IMR-90 (cell line): ENCODE measurements at regions not wholly inside any gene's neighbourhood (a gene's known extent, or its start where the extent isn't known, plus 50 kb on each side); places are given as distances from the start of the nearest gene placed in this dataset.

ENCODE experiments used
- ATAC-seq: fragments of 200-7000 bp; cut with Tn5 transposase; 2 replicates; pipeline ENCODE4 v1.9.1; 2020; ENCODE audit warnings: low read depth, mild to moderate bottlenecking, moderate library complexity
- BruUV-seq: library from RNA; stranded (reverse); fragments of 400-500 nt; replicated peaks from 2 replicates; lab custom pipeline; 2021; lab: Mats Ljungman, UMichigan
- CTCF ChIA-PET: fragments of 300-600 bp; formaldehyde crosslinking; extraction: SDS; loops from one replicate; lab custom pipeline; 2021; ENCODE audit warnings: antibody characterized with exemption; lab: Yijun Ruan, JAX
- POLR2A ChIA-PET: fragments of 300-600 bp; sonication (Branson Sonifier 250); formaldehyde crosslinking; loops from one replicate; lab custom pipeline; 2022; ENCODE audit warnings: antibody characterized with exemption; ENCODE audit not compliant: unreplicated experiment; lab: Charles Lee
- DNase-seq: peaks from one replicate; pipeline ENCODE4 v3.0.0; 2013
- H2AFZ ChIP-seq: replicated peaks from 2 replicates; pipeline ENCODE3; 2013; ENCODE audit warnings: low read length, mild to moderate bottlenecking; ENCODE audit not compliant: poor library complexity
- H2AK5ac ChIP-seq: 2 replicates; pipeline ENCODE4 v1.6.1; 2013; ENCODE audit warnings: low read depth, low read length, inconsistent platforms
- H2AK9ac ChIP-seq: replicated peaks from 2 replicates; pipeline ENCODE3; 2013; ENCODE audit warnings: mild to moderate bottlenecking, low read depth, low read length, moderate library complexity; ENCODE audit not compliant: poor library complexity
- H2BK120ac ChIP-seq: 2 replicates; pipeline ENCODE4 v1.6.1; 2013; ENCODE audit warnings: low read depth, low read length, inconsistent platforms
- H2BK15ac ChIP-seq: 3 replicates; pipeline ENCODE4 v1.6.1; 2013; ENCODE audit warnings: low read depth, low read length, inconsistent platforms
- H2BK20ac ChIP-seq: 2 replicates; pipeline ENCODE4 v1.6.1; 2013; ENCODE audit warnings: low read depth, mild to moderate bottlenecking, inconsistent platforms, low read length, moderate library complexity
- H2BK5ac ChIP-seq: 2 replicates; pipeline ENCODE4 v1.6.1; 2013; ENCODE audit warnings: mild to moderate bottlenecking, low read depth, low read length, inconsistent platforms; ENCODE audit not compliant: poor library complexity, severe bottlenecking
- H3K14ac ChIP-seq: replicated peaks from 2 replicates; pipeline ENCODE4 v1.6.1; 2013; ENCODE audit warnings: low read depth, low read length, inconsistent platforms
- H3K18ac ChIP-seq: 2 replicates; pipeline ENCODE4 v1.6.1; 2013; ENCODE audit warnings: low read depth, low read length, control low read depth
- H3K23ac ChIP-seq: 2 replicates; pipeline ENCODE4 v1.6.1; 2013; ENCODE audit warnings: low read depth, low read length, inconsistent platforms
- H3K27ac ChIP-seq: 2 replicates; pipeline ENCODE4 v1.5.1; 2013; ENCODE audit warnings: mild to moderate bottlenecking, control low read depth, low read length; ENCODE audit not compliant: insufficient read depth
- H3K27me3 ChIP-seq: 2 replicates; pipeline ENCODE4 v1.6.1; 2013; ENCODE audit warnings: low read length; ENCODE audit not compliant: control insufficient read depth, insufficient read depth
- H3K36me3 ChIP-seq: 2 replicates; pipeline ENCODE4 v1.6.1; 2013; ENCODE audit warnings: low read length, mixed read lengths; ENCODE audit not compliant: control insufficient read depth, insufficient read depth
- H3K4ac ChIP-seq: 2 replicates; pipeline ENCODE4 v1.6.1; 2013; ENCODE audit warnings: low read depth, low read length, inconsistent platforms
- H3K4me1 ChIP-seq: 2 replicates; pipeline ENCODE4 v1.6.1; 2013; ENCODE audit warnings: low read length, mixed read lengths; ENCODE audit not compliant: control insufficient read depth, insufficient read depth
- H3K4me2 ChIP-seq: 2 replicates; pipeline ENCODE4 v1.6.1; 2013; ENCODE audit warnings: low read depth, mild to moderate bottlenecking, control low read depth, low read length, moderate library complexity
- H3K4me3 ChIP-seq: 2 replicates; pipeline ENCODE4 v1.5.1; 2013; ENCODE audit warnings: low read depth, mild to moderate bottlenecking, control low read depth, low read length, moderate library complexity; ENCODE audit not compliant: insufficient read depth
- H3K56ac ChIP-seq: 2 replicates; pipeline ENCODE4 v1.6.1; 2013; ENCODE audit warnings: low read length, inconsistent platforms; ENCODE audit not compliant: insufficient read depth; ENCODE audit errors: extremely low read depth
- H3K79me1 ChIP-seq, 2 experiments: 2 replicates each; pipeline ENCODE4 v1.6.1; 2013; ENCODE audit warnings: low read length in 2 of 2, inconsistent platforms in 1 of 2, low read depth in 1 of 2
- H3K9ac ChIP-seq: 2 replicates; pipeline ENCODE4 v1.6.1; 2013; ENCODE audit warnings: low read depth, low read length, control low read depth
- H3K9me1 ChIP-seq: 2 replicates; pipeline ENCODE4 v1.6.1; 2013; ENCODE audit warnings: low read length, inconsistent platforms; ENCODE audit not compliant: insufficient read depth
- H3K9me3 ChIP-seq: 2 replicates; pipeline ENCODE4 v1.6.1; 2013; ENCODE audit warnings: low read length; ENCODE audit not compliant: control insufficient read depth, insufficient read depth
- H4K20me1 ChIP-seq: 2 replicates; pipeline ENCODE4 v1.6.1; 2013; ENCODE audit warnings: low read length, inconsistent platforms; ENCODE audit not compliant: insufficient read depth
- H4K5ac ChIP-seq: 2 replicates; pipeline ENCODE4 v1.6.1; 2013; ENCODE audit warnings: mild to moderate bottlenecking, low read depth, low read length, control low read depth
- H4K8ac ChIP-seq, 2 experiments: 2 replicates each; pipeline ENCODE4 v1.6.1; 2013; ENCODE audit warnings: low read depth in 2 of 2, low read length in 2 of 2, control low read depth in 1 of 2, inconsistent platforms in 1 of 2
- H4K91ac ChIP-seq: 2 replicates; pipeline ENCODE4 v1.6.1; 2013; ENCODE audit warnings: low read depth, low read length, inconsistent platforms; ENCODE audit not compliant: insufficient read depth
- CHD1 ChIP-seq: IDR thresholded peaks from 2 replicates; pipeline ENCODE4 v1.6.1; 2012; ENCODE audit warnings: low read depth, low read length, improper control_type of control experiment
- FOS ChIP-seq: fragments of 150-350 bp; IDR thresholded peaks from 2 replicates; pipeline ENCODE4 v1.6.1; 2016; ENCODE audit warnings: low read depth, low read length
- MAFK ChIP-seq: IDR thresholded peaks from 2 replicates; pipeline ENCODE4 v1.6.1; 2012; ENCODE audit warnings: low read depth, low read length, improper control_type of control experiment
- MAZ ChIP-seq: IDR thresholded peaks from 2 replicates; pipeline ENCODE4 v1.6.1; 2012; ENCODE audit warnings: low read depth, mild to moderate bottlenecking, low read length, improper control_type of control experiment, moderate library complexity, borderline replicate concordance
- MXI1 ChIP-seq: IDR thresholded peaks from 2 replicates; pipeline ENCODE4 v1.6.1; 2012; ENCODE audit warnings: low read depth, mild to moderate bottlenecking, low read length, moderate library complexity, borderline replicate concordance
- RAD21 ChIP-seq: IDR thresholded peaks from 2 replicates; pipeline ENCODE4 v1.6.1; 2012; ENCODE audit warnings: low read length, improper control_type of control experiment
- RFX5 ChIP-seq: IDR thresholded peaks from 2 replicates; pipeline ENCODE4 v1.8.0; 2012; ENCODE audit warnings: low read depth, mild to moderate bottlenecking, low read length, moderate library complexity
- SMC3 ChIP-seq: fragments of 150-350 bp; IDR thresholded peaks from 2 replicates; pipeline ENCODE4 v1.6.1; 2016; ENCODE audit warnings: low read depth, mild to moderate bottlenecking, antibody characterized with exemption, low read length, moderate library complexity
- WGBS, 2 experiments: methylation state at CpG; one replicate each; pipeline versions ENCODE4 v1.1.5 to v1.1.7; 2013; ENCODE audit warnings: missing lambda C conversion rate in 2 of 2; ENCODE audit not compliant: insufficient read length in 1 of 2; ENCODE audit errors: extremely low coverage in 2 of 2; 5-methylcytosine and 5-hydroxymethylcytosine counted together
- dilution Hi-C: fragments of 300-500 bp; cut with HindIII; formaldehyde crosslinking; loops from one replicate; pipeline ENCODE4 v1.14.3; 2018; ENCODE audit warnings: low sequenced_read_pairs; ENCODE audit not compliant: unreplicated experiment
- in situ Hi-C: fragments of 300-500 bp; cut with MboI; formaldehyde crosslinking; loops from 3 replicates; pipeline ENCODE4 v1.14.3; 2019; ENCODE audit warnings: low sequenced_read_pairs, inconsistent platforms, mixed read lengths
- intact Hi-C: fragments of 100-400 bp; cut with micrococcal nuclease; formaldehyde crosslinking; loops from 2 replicates; pipeline ENCODE4 v1.10.0; 2022
- TF ChIP-seq, protein P1 (sequence below): fragments of 150-350 bp; IDR thresholded peaks from 2 replicates; pipeline ENCODE4 v1.6.1; 2016; ENCODE audit warnings: low read depth, mild to moderate bottlenecking, low read length, moderate library complexity, borderline replicate concordance
- TF ChIP-seq, protein P2 (sequence below): conservative IDR thresholded peaks from 2 replicates; pipeline ENCODE4 v1.5.1; 2012; ENCODE audit warnings: mild to moderate bottlenecking, low read depth, low read length, improper control_type of control experiment
- TF ChIP-seq, protein P3 (sequence below): fragments of 150-350 bp; IDR thresholded peaks from 2 replicates; pipeline ENCODE4 v1.6.1; 2017; ENCODE audit warnings: mild to moderate bottlenecking, antibody characterized with exemption, low read length, low read depth

DNA sequence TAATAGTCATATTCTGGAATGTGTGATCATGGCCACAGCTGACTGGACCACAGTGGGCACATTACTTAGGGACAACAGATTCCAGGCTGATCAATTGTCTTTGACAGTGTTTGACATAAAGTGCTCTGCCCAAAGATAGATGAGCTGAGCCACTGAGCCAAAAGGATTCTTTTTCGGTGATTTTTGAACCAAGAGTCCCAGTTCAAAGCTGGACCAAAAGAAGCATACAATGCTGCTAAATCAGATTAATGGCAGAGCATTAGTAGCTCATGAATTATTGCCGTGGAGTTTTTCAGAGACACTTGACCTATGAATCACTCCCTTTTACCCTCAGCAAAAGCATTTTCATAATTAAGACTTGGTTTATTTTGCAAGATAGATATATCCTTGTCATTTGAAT lies 160.6 kb downstream of the IZUMO3 start:
- dilution Hi-C loops (no loop called here), in situ Hi-C loops (no loop called here)

More for the DNA sequence above, 160.6 kb downstream of the IZUMO3 start:
- Histone ChIP-seq H4K8ac (no peak overlapping the region), H2AK5ac (no peak overlapping the region), H2BK15ac (no peak overlapping the region), H4K91ac (no peak overlapping the region), H3K36me3 (no peaks in the 10 kb centered on the region), H2BK20ac (no peak overlapping the region), H2AFZ (no peak overlapping the region), H3K9me1 (no peaks in the 10 kb centered on the region), H2BK120ac (no peak overlapping the region), H3K4me1 (no peaks in the 10 kb centered on the region), H3K18ac (no peak overlapping the region), H3K4me2 (no peak overlapping the region), H3K27me3 (no peaks in the 10 kb centered on the region), H3K79me1 (no peaks in the 10 kb centered on the region), H3K27ac (no peak overlapping the region), H3K9me3 (peaks cover 5% of the 10 kb centered on the region), H4K5ac (no peak overlapping the region), H3K4ac (no peak overlapping the region), H3K14ac (no peak overlapping the region), H2BK5ac (no peak overlapping the region), H3K4me3 (no peak overlapping the region), H2AK9ac (no peak overlapping the region), H4K20me1 (no peaks in the 10 kb centered on the region), H3K23ac (no peak overlapping the region), H3K56ac (no peak overlapping the region), H3K9ac (no peak overlapping the region)
- no peak for TF ChIP-seq RFX5
- TF ChIP-seq, protein P1, sequence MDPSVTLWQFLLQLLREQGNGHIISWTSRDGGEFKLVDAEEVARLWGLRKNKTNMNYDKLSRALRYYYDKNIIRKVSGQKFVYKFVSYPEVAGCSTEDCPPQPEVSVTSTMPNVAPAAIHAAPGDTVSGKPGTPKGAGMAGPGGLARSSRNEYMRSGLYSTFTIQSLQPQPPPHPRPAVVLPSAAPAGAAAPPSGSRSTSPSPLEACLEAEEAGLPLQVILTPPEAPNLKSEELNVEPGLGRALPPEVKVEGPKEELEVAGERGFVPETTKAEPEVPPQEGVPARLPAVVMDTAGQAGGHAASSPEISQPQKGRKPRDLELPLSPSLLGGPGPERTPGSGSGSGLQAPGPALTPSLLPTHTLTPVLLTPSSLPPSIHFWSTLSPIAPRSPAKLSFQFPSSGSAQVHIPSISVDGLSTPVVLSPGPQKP = no peak
- TF ChIP-seq FOS = no peak
- no peak for TF ChIP-seq MAZ
- TF ChIP-seq MAFK = no peak
- TF ChIP-seq, protein P2, sequence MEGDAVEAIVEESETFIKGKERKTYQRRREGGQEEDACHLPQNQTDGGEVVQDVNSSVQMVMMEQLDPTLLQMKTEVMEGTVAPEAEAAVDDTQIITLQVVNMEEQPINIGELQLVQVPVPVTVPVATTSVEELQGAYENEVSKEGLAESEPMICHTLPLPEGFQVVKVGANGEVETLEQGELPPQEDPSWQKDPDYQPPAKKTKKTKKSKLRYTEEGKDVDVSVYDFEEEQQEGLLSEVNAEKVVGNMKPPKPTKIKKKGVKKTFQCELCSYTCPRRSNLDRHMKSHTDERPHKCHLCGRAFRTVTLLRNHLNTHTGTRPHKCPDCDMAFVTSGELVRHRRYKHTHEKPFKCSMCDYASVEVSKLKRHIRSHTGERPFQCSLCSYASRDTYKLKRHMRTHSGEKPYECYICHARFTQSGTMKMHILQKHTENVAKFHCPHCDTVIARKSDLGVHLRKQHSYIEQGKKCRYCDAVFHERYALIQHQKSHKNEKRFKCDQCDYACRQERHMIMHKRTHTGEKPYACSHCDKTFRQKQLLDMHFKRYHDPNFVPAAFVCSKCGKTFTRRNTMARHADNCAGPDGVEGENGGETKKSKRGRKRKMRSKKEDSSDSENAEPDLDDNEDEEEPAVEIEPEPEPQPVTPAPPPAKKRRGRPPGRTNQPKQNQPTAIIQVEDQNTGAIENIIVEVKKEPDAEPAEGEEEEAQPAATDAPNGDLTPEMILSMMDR = no peak
- no peak for TF ChIP-seq MXI1
- no peak for TF ChIP-seq RAD21
- TF ChIP-seq CHD1 = no peak
- TF ChIP-seq SMC3 = no peak
- TF ChIP-seq, protein P3, sequence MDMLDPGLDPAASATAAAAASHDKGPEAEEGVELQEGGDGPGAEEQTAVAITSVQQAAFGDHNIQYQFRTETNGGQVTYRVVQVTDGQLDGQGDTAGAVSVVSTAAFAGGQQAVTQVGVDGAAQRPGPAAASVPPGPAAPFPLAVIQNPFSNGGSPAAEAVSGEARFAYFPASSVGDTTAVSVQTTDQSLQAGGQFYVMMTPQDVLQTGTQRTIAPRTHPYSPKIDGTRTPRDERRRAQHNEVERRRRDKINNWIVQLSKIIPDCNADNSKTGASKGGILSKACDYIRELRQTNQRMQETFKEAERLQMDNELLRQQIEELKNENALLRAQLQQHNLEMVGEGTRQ = no peak
- WGBS, 2 experiments = no CpG with 5 or more reads among the region's 2 CpGs
- CTCF ChIA-PET = no interaction called here
- DNase-seq (no peak), ATAC-seq (no peak)
- no TSS peak for BruUV-seq
- intact Hi-C loops = no loop called here
- POLR2A ChIA-PET = no interaction called here
